Caco-2 (cell line): ENCODE measurements at regions not wholly inside any gene's neighbourhood (a gene's known extent, or its start where the extent isn't known, plus 50 kb on each side); places are given as distances from the start of the nearest gene placed in this dataset.

Source experiments
- BruUV-seq: library from RNA; stranded (reverse); fragments of 400-500 nt; replicated peaks from 2 replicates; lab custom pipeline; 2021; lab: Mats Ljungman, UMichigan
- CTCF ChIA-PET: fragments of 300-600 bp; sonication (Branson Sonifier 250); formaldehyde crosslinking; loops from one replicate; lab custom pipeline; 2022; ENCODE audit warnings: antibody characterized with exemption; lab: Charles Lee
- POLR2A ChIA-PET: fragments of 300-600 bp; sonication (Branson Sonifier 250); formaldehyde crosslinking; loops from one replicate; lab custom pipeline; 2022; ENCODE audit warnings: antibody characterized with exemption; lab: Charles Lee
- DNase-seq, 2 experiments: peaks; one replicate each; pipeline versions ENCODE4 v3.0.0 to v3.0.0-alpha.2; 2020 to 2022
- H3K27me3 ChIP-seq: replicated peaks from 2 replicates; pipeline ENCODE4 v1.6.0; 2011; ENCODE audit warnings: low read length; ENCODE audit not compliant: control insufficient read depth, insufficient read depth
- H3K36me3 ChIP-seq: 2 replicates; pipeline ENCODE4 v1.5.1; 2011; ENCODE audit warnings: low read length; ENCODE audit not compliant: control insufficient read depth, insufficient read depth
- H3K4me1 ChIP-seq: fragments of 250-450 bp; sonication (Bioruptor Pico); 2 replicates; pipeline ENCODE4 v1.5.1; 2020; ENCODE audit warnings: mild to moderate bottlenecking
- H3K4me3 ChIP-seq: 2 replicates; pipeline ENCODE4 v1.5.1; 2011; ENCODE audit warnings: low read depth, mild to moderate bottlenecking, control low read depth, low read length
- H3K9me3 ChIP-seq: fragments of 250-450 bp; sonication (Bioruptor Pico); 2 replicates; pipeline ENCODE4 v1.5.1; 2020; ENCODE audit warnings: mild to moderate bottlenecking, moderate library complexity
- H3K27ac Mint-ChIP-seq: one replicate; pipeline ENCODE4 v1.8.0; 2022; ENCODE audit warnings: mixed read lengths; ENCODE audit not compliant: unreplicated experiment
- H3K27me3 Mint-ChIP-seq: one replicate; pipeline ENCODE4 v1.8.0; 2022; ENCODE audit warnings: mixed read lengths; ENCODE audit not compliant: insufficient read depth, unreplicated experiment
- H3K36me3 Mint-ChIP-seq: one replicate; pipeline ENCODE4 v1.8.0; 2022; ENCODE audit warnings: mild to moderate bottlenecking, mixed read lengths; ENCODE audit not compliant: insufficient read depth, unreplicated experiment
- H3K4me1 Mint-ChIP-seq: one replicate; pipeline ENCODE4 v1.8.0; 2022; ENCODE audit warnings: low read depth, mixed read lengths; ENCODE audit not compliant: unreplicated experiment
- H3K4me3 Mint-ChIP-seq: one replicate; pipeline ENCODE4 v1.8.0; 2022; ENCODE audit warnings: mild to moderate bottlenecking, moderate library complexity, mixed read lengths; ENCODE audit not compliant: unreplicated experiment
- H3K9me3 Mint-ChIP-seq: one replicate; pipeline ENCODE4 v1.8.0; 2022; ENCODE audit warnings: mixed read lengths; ENCODE audit not compliant: unreplicated experiment
- intact Hi-C: fragments of 100-400 bp; cut with micrococcal nuclease; formaldehyde crosslinking; loops from one replicate; pipeline ENCODE4 v1.10.0; 2022; ENCODE audit not compliant: unreplicated experiment
- TF ChIP-seq, protein P1 (sequence below), 2 experiments: fragments of 200-600 bp in 1 of 2; IDR thresholded peaks; 1 replicate in 1 of 2; 2 replicates in 1 of 2; pipeline versions ENCODE4 v1.5.1 to v1.8.0; 2011 to 2022; ENCODE audit warnings: antibody characterized with exemption in 1 of 2, control low read depth in 1 of 2, inconsistent platforms in 1 of 2, low read depth in 1 of 2, low read length in 1 of 2, mild to moderate bottlenecking in 1 of 2, moderate library complexity in 1 of 2; ENCODE audit not compliant: insufficient read depth in 1 of 2, severe bottlenecking in 1 of 2, unreplicated experiment in 1 of 2

DNA sequence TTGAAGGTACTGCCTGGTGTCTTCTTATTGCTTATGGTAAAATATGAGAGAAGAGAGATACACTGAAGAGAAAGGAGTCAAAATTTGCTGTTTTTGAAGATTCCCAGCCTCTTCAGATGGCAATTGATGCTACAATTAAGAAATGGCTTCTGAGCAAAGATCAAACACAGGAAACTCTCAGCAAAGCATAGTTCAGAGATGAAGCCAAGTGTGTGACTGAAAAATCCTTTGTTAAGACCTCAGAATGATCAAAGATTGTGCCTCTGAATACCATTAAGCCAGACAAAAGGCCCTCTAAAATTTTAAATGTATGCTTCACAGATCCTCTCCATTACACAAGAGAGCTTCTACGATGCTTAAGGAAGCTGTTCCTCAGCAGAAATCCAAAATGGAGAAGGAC, 216.3 kb downstream of the UXS1 start:
- H3K4me1 Mint-ChIP-seq = peaks cover 7% of the 10 kb centered on the region
- peaks cover 10% of the 10 kb centered on the region for H3K36me3 Mint-ChIP-seq
- peak overlapping the region; percentile 37 for H3K4me3 Mint-ChIP-seq
- POLR2A ChIA-PET = no interaction called here
- intact Hi-C loops = loop anchor here (1.0 kb wide), 1 partner anchor 52 kb away; no protein-coding TSS in a partner anchor
- peaks cover 30% of the 10 kb centered on the region for H3K9me3 ChIP-seq
- CTCF ChIA-PET = interaction anchor here (1.0 kb wide), 1 partner anchor 401 kb away, joined by 5 read pairs; no protein-coding TSS in a partner anchor
- peaks cover 30% of the 10 kb centered on the region for H3K4me1 ChIP-seq
- no peaks in the 10 kb centered on the region for H3K27me3 ChIP-seq
- H3K36me3 ChIP-seq = no peaks in the 10 kb centered on the region
- peaks cover 39% of the 10 kb centered on the region for H3K9me3 Mint-ChIP-seq
- H3K27me3 Mint-ChIP-seq = no peaks in the 10 kb centered on the region
- no peak for DNase-seq
- H3K27ac Mint-ChIP-seq = peak overlapping the region; percentile 95
- TF ChIP-seq, protein P1, sequence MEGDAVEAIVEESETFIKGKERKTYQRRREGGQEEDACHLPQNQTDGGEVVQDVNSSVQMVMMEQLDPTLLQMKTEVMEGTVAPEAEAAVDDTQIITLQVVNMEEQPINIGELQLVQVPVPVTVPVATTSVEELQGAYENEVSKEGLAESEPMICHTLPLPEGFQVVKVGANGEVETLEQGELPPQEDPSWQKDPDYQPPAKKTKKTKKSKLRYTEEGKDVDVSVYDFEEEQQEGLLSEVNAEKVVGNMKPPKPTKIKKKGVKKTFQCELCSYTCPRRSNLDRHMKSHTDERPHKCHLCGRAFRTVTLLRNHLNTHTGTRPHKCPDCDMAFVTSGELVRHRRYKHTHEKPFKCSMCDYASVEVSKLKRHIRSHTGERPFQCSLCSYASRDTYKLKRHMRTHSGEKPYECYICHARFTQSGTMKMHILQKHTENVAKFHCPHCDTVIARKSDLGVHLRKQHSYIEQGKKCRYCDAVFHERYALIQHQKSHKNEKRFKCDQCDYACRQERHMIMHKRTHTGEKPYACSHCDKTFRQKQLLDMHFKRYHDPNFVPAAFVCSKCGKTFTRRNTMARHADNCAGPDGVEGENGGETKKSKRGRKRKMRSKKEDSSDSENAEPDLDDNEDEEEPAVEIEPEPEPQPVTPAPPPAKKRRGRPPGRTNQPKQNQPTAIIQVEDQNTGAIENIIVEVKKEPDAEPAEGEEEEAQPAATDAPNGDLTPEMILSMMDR (IDR thresholded peaks at IDR 0.05; ENCODE audit: insufficient read depth in 1 of 2, low read depth in 1 of 2, low read length in 1 of 2, severe bottlenecking in 1 of 2, unreplicated experiment in 1 of 2) = no peak
- TSS peak; percentile 91 for BruUV-seq
- no peak overlapping the region for H3K4me3 ChIP-seq

DNA sequence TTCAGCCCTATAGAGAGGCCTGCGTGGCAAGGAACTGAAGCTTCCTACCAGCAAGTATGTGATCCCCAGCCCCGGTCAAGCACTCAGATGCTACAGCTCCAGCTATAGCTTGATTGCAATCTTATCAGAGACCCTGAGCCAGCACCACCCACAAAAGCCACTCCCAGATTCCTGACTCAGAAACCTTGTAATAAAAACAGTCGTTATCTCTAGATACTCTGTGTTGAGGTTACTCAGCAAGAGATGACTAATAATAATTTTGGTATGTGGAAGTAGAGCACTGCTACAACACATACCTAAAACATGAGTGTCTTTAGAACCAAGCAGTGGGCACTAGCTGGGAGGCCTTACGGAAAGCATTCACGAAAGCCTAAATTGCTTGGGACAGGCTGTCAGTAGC, 216.9 kb downstream of the UXS1 start:
- Histone ChIP-seq H3K27me3 (no peaks in the 10 kb centered on the region), H3K9me3 (peaks cover 30% of the 10 kb centered on the region), H3K4me3 (no peak overlapping the region), H3K4me1 (peaks cover 30% of the 10 kb centered on the region), H3K36me3 (no peaks in the 10 kb centered on the region)
- H3K27ac Mint-ChIP-seq = peak overlapping the region; percentile 95
- POLR2A ChIA-PET = no interaction called here
- peak overlapping the region; percentile 37 for H3K4me3 Mint-ChIP-seq
- H3K36me3 Mint-ChIP-seq = peaks cover 10% of the 10 kb centered on the region
- CTCF ChIA-PET = interaction anchor here (1.0 kb wide), 1 partner anchor 401 kb away, joined by 5 read pairs; no protein-coding TSS in a partner anchor
- intact Hi-C loops = loop anchor here (1.0 kb wide), 1 partner anchor 53 kb away; no protein-coding TSS in a partner anchor
- H3K4me1 Mint-ChIP-seq = peaks cover 7% of the 10 kb centered on the region
- no TSS peak for BruUV-seq
- H3K27me3 Mint-ChIP-seq = no peaks in the 10 kb centered on the region
- TF ChIP-seq, protein P1 (IDR thresholded peaks at IDR 0.05; ENCODE audit: insufficient read depth in 1 of 2, low read depth in 1 of 2, low read length in 1 of 2, severe bottlenecking in 1 of 2, unreplicated experiment in 1 of 2) = no peak
- H3K9me3 Mint-ChIP-seq = peaks cover 39% of the 10 kb centered on the region
- DNase-seq = peak; percentile 77 to 91

DNA sequence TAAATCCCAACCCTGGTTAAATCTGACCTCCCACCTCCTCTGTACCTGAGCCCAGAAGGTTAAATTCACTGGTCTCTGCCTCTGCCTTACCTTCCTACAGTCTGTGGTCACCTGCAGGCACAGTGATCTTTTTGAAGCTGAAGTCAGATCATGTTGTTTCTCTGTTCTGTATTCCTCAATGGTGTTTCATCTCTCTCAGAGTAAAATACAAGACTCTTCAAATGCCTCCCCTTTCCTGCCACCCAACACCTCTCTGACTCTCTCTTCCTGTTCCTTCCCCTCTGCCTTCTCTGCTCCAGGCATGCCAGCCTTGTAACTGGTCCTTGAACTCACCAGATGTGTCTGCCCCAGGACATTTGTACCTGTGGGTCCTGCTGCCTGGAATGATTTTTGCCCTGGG, 219.3 kb downstream of the UXS1 start:
- H3K36me3 ChIP-seq = no peaks in the 10 kb centered on the region
- peaks cover 30% of the 10 kb centered on the region for H3K4me1 ChIP-seq
- BruUV-seq = no TSS peak
- peaks cover 10% of the 10 kb centered on the region for H3K36me3 Mint-ChIP-seq
- intact Hi-C loops = no loop called here
- H3K9me3 Mint-ChIP-seq = peaks cover 41% of the 10 kb centered on the region
- ChIA-PET POLR2A (no interaction called here), CTCF (no interaction called here)
- no peak overlapping the region for H3K4me3 ChIP-seq
- H3K4me1 Mint-ChIP-seq = peaks cover 7% of the 10 kb centered on the region
- peaks cover 30% of the 10 kb centered on the region for H3K9me3 ChIP-seq
- no peaks in the 10 kb centered on the region for H3K27me3 Mint-ChIP-seq
- TF ChIP-seq, protein P1 (IDR thresholded peaks at IDR 0.05; ENCODE audit: insufficient read depth in 1 of 2, low read depth in 1 of 2, low read length in 1 of 2, severe bottlenecking in 1 of 2, unreplicated experiment in 1 of 2) = no peak
- DNase-seq = no peak
- H3K27ac Mint-ChIP-seq = peak overlapping the region; percentile 72
- H3K4me3 Mint-ChIP-seq = no peak overlapping the region
- H3K27me3 ChIP-seq = no peaks in the 10 kb centered on the region
